HG02970 (cell line): ENCODE measurements at regions not wholly inside any gene's neighbourhood (a gene's known extent, or its start where the extent isn't known, plus 50 kb on each side); places are given as distances from the start of the nearest gene placed in this dataset.

ENCODE experiments used
- ATAC-seq: cut with Tn5 transposase; IDR thresholded peaks from one replicate; pipeline ENCODE4 v1.9.1; 2021; ENCODE audit warnings: mild to moderate bottlenecking, moderate library complexity, moderate number of reproducible peaks; ENCODE audit not compliant: unreplicated experiment, low FRiP score

- no peak for ATAC-seq
These were observed 126.3 kb downstream of the HFE start for GRCh38 chr6:26213334-26214075.

GRCh38 chr6:26214803-26215584 lies 127.8 kb downstream of the HFE start:
- no peak for ATAC-seq

- ATAC-seq: no peak
These were observed 128.5 kb downstream of the HFE start for GRCh38 chr6:26215585-26216358.

GRCh38 chr6:26216359-26216885 lies 129.2 kb downstream of the HFE start:
- peak; percentile 78 for ATAC-seq

GRCh38 chr6:26216886-26217713 lies 129.9 kb downstream of the HFE start:
- ATAC-seq: peak; percentile 42

- ATAC-seq: no peak
These were observed 130.5 kb downstream of the HFE start for GRCh38 chr6:26217714-26218075.

- no peak for ATAC-seq
These were observed 131.6 kb downstream of the HFE start for GRCh38 chr6:26218824-26219223.

- ATAC-seq: no peak
These were observed 133.1 kb downstream of the HFE start for GRCh38 chr6:26220145-26220970.

- ATAC-seq: no peak
These were observed 134.0 kb downstream of the HFE start for GRCh38 chr6:26221186-26221585.

- ATAC-seq: no peak
These were observed 135.3 kb downstream of the HFE start for GRCh38 chr6:26222571-26222970.

GRCh38 chr6:26223228-26223627 lies 136.0 kb downstream of the HFE start:
- ATAC-seq: no peak

- peak; percentile 59 for ATAC-seq
These were observed 136.7 kb downstream of the HFE start for GRCh38 chr6:26223650-26224546.

- no peak for ATAC-seq
These were observed 137.3 kb downstream of the HFE start for GRCh38 chr6:26224547-26224912.

- ATAC-seq: no peak
These were observed 138.0 kb downstream of the HFE start for GRCh38 chr6:26224940-26225847.

GRCh38 chr6:26225848-26226578 lies 138.8 kb downstream of the HFE start:
- ATAC-seq: no peak

GRCh38 chr6:26226579-26226967 lies 138.4 kb upstream of the BTN3A2 start:
- ATAC-seq: no peak

GRCh38 chr6:26230351-26230750 lies 134.6 kb upstream of the BTN3A2 start:
- ATAC-seq: no peak
